Neural progenitor cell (in vitro differentiated cells): ENCODE measurements at regions not wholly inside any gene's neighbourhood (a gene's known extent, or its start where the extent isn't known, plus 50 kb on each side); places are given as distances from the start of the nearest gene placed in this dataset.

ENCODE experiments used
- DNase-seq: peaks from one replicate; pipeline ENCODE4 v3.0.0-alpha.2; 2016; ENCODE audit warnings: low spot score
- H2AFZ ChIP-seq: fragments of 200-600 bp; sonication (generic); replicated peaks from 2 replicates; pipeline ENCODE4 v1.6.1; 2016; ENCODE audit warnings: antibody characterized with exemption
- H3F3A ChIP-seq: fragments of 200-600 bp; sonication (generic); 2 replicates; pipeline ENCODE4 v1.6.1; 2016; ENCODE audit warnings: antibody characterized with exemption, low read depth
- H3K27ac ChIP-seq: fragments of 200-600 bp; sonication (generic); 2 replicates; pipeline ENCODE4 v1.5.1; 2016; ENCODE audit warnings: mild to moderate bottlenecking
- H3K27me3 ChIP-seq: fragments of 200-600 bp; sonication (generic); 2 replicates; pipeline ENCODE4 v1.6.1; 2016; ENCODE audit warnings: mild to moderate bottlenecking, moderate library complexity
- H3K36me3 ChIP-seq: fragments of 200-600 bp; sonication (generic); 2 replicates; pipeline ENCODE4 v1.5.1; 2016
- H3K4me1 ChIP-seq: fragments of 200-600 bp; sonication (generic); 2 replicates; pipeline ENCODE4 v1.6.1; 2016; ENCODE audit warnings: mixed run types
- H3K4me2 ChIP-seq: fragments of 200-600 bp; sonication (generic); 2 replicates; pipeline ENCODE4 v1.6.1; 2016
- H3K4me3 ChIP-seq: fragments of 200-600 bp; sonication (generic); 2 replicates; pipeline ENCODE4 v1.5.1; 2016
- H3K79me2 ChIP-seq: fragments of 200-600 bp; sonication (generic); 2 replicates; pipeline ENCODE4 v1.6.1; 2016; ENCODE audit warnings: low read depth
- H3K9ac ChIP-seq: fragments of 200-600 bp; sonication (generic); 2 replicates; pipeline ENCODE4 v1.6.1; 2016
- H3K9me3 ChIP-seq: fragments of 200-600 bp; sonication (generic); 2 replicates; pipeline ENCODE4 v1.5.1; 2016; ENCODE audit warnings: low read depth
- H4K20me1 ChIP-seq: fragments of 200-600 bp; sonication (generic); 2 replicates; pipeline ENCODE4 v1.6.1; 2016; ENCODE audit warnings: low read depth
- H3K27ac Mint-ChIP-seq: 3 replicates; pipeline ENCODE4 v1.8.0; 2021; ENCODE audit warnings: mixed read lengths
- H3K27me3 Mint-ChIP-seq: 2 replicates; pipeline ENCODE4 v1.8.0; 2022; ENCODE audit warnings: low read depth, mild to moderate bottlenecking, inconsistent platforms, moderate library complexity, mixed read lengths; ENCODE audit not compliant: insufficient read depth
- H3K36me3 Mint-ChIP-seq: 3 replicates; pipeline ENCODE4 v1.8.0; 2021; ENCODE audit warnings: mixed read lengths
- H3K4me1 Mint-ChIP-seq: 3 replicates; pipeline ENCODE4 v1.8.0; 2021; ENCODE audit warnings: mixed read lengths
- H3K4me3 Mint-ChIP-seq: 3 replicates; pipeline ENCODE4 v1.8.0; 2021; ENCODE audit warnings: mild to moderate bottlenecking, moderate library complexity, mixed read lengths
- H3K9me3 Mint-ChIP-seq: 3 replicates; pipeline ENCODE4 v1.8.0; 2020; ENCODE audit warnings: mixed read lengths
- CTCF ChIP-seq: fragments of 200-600 bp; sonication (generic); IDR thresholded peaks from 2 replicates; pipeline ENCODE4 v1.5.1; 2017; ENCODE audit warnings: antibody characterized with exemption, mild to moderate bottlenecking
- EZH2 ChIP-seq: fragments of 200-600 bp; sonication (generic); IDR thresholded peaks from 2 replicates; pipeline ENCODE4 v1.6.1; 2017; ENCODE audit warnings: antibody characterized with exemption, mild to moderate bottlenecking, moderate library complexity
- EZH2phosphoT487 ChIP-seq: fragments of 200-600 bp; sonication (generic); IDR thresholded peaks from 2 replicates; pipeline ENCODE4 v1.6.1; 2017; ENCODE audit warnings: antibody characterized with exemption

DNA sequence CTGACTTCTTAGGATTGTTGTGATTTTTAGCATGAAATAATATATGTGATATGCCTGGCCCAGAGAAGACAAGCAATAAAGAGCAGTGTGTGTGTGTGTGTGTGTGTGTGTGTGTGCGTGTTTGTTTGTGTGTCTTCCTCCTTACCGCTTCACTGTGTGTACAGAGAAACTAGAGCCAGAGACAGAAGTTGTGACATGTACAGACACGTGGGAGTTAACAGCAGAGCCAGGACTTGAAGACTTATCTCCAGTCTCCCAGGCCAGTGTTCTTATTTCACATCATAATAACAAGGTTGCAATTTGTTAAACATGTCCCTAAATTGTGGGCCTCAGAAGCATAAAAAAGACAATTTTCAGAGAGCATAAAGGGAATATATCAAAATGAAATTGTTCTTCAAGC lies 192.0 kb upstream of the JUN start:
- Histone ChIP-seq H3K27ac (no peak overlapping the region), H4K20me1 (no peaks in the 10 kb centered on the region), H3K4me1 (no peaks in the 10 kb centered on the region), H3K9me3 (no peaks in the 10 kb centered on the region), H3K9ac (no peak overlapping the region), H2AFZ (no peak overlapping the region), H3K4me2 (no peak overlapping the region), H3F3A (no peaks in the 10 kb centered on the region), H3K36me3 (no peaks in the 10 kb centered on the region), H3K79me2 (no peaks in the 10 kb centered on the region), H3K4me3 (no peak overlapping the region), H3K27me3 (peaks cover 24% of the 10 kb centered on the region)
- peaks cover 5% of the 10 kb centered on the region for H3K4me1 Mint-ChIP-seq
- peaks cover 9% of the 10 kb centered on the region for H3K27me3 Mint-ChIP-seq
- no peaks in the 10 kb centered on the region for H3K9me3 Mint-ChIP-seq
- H3K36me3 Mint-ChIP-seq, result no peaks in the 10 kb centered on the region
- DNase-seq, result no peak
- H3K27ac Mint-ChIP-seq, result no peak overlapping the region
- H3K4me3 Mint-ChIP-seq, result no peak overlapping the region
- no peak for TF ChIP-seq EZH2
- TF ChIP-seq EZH2phosphoT487, result no peak
- TF ChIP-seq CTCF, result no peak

- Histone ChIP-seq H3K27ac (no peak overlapping the region), H3K79me2 (no peaks in the 10 kb centered on the region), H3K27me3 (peaks cover 26% of the 10 kb centered on the region), H3K9me3 (no peaks in the 10 kb centered on the region), H4K20me1 (no peaks in the 10 kb centered on the region), H3F3A (no peaks in the 10 kb centered on the region), H3K36me3 (no peaks in the 10 kb centered on the region), H2AFZ (no peak overlapping the region), H3K4me1 (no peaks in the 10 kb centered on the region), H3K9ac (no peak overlapping the region), H3K4me3 (no peak overlapping the region), H3K4me2 (no peak overlapping the region)
- TF ChIP-seq EZH2phosphoT487, result no peak
- no peak for TF ChIP-seq CTCF
- no peak for TF ChIP-seq EZH2
- H3K4me3 Mint-ChIP-seq, result no peak overlapping the region
- no peaks in the 10 kb centered on the region for H3K9me3 Mint-ChIP-seq
- DNase-seq, result no peak
- H3K4me1 Mint-ChIP-seq, result peaks cover 6% of the 10 kb centered on the region
- H3K27me3 Mint-ChIP-seq, result peaks cover 9% of the 10 kb centered on the region
- H3K36me3 Mint-ChIP-seq, result no peaks in the 10 kb centered on the region
- H3K27ac Mint-ChIP-seq, result no peak overlapping the region
Observed at GRCh38 chr1:58976294-58976693, 192.4 kb upstream of the JUN start.

DNA sequence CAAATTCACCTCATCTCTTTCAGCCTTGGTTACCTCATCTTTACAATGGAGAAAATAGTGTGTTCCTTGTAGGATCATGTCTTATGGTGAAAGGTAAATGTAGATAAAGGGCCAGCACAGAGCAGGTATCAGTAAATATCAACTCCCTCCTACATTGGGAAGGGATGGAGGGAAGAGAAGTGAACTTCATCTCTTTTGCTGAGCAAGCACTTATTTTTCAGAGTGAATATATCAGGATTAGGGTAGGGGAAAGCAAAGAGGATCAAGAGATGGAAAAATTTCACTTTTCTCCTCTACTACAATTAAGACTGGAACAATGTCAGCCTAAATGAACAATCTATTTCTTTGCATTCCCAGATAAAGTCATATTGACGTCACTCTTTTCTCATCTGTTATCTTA lies 193.8 kb upstream of the JUN start:
- H3K4me3 Mint-ChIP-seq, result no peak overlapping the region
- no peak overlapping the region for H3K27ac Mint-ChIP-seq
- TF ChIP-seq CTCF (no peak), EZH2 (no peak), EZH2phosphoT487 (no peak)
- H3K9me3 Mint-ChIP-seq, result no peaks in the 10 kb centered on the region
- Histone ChIP-seq H3K36me3 (no peaks in the 10 kb centered on the region), H2AFZ (no peak overlapping the region), H3K4me1 (peaks cover 4% of the 10 kb centered on the region), H3K4me3 (no peak overlapping the region), H3K79me2 (no peaks in the 10 kb centered on the region), H3K27ac (no peak overlapping the region), H4K20me1 (no peaks in the 10 kb centered on the region), H3K9ac (no peak overlapping the region), H3K27me3 (peaks cover 39% of the 10 kb centered on the region), H3K4me2 (no peak overlapping the region), H3K9me3 (no peaks in the 10 kb centered on the region), H3F3A (no peaks in the 10 kb centered on the region)
- peaks cover 9% of the 10 kb centered on the region for H3K27me3 Mint-ChIP-seq
- H3K36me3 Mint-ChIP-seq, result no peaks in the 10 kb centered on the region
- H3K4me1 Mint-ChIP-seq, result peaks cover 20% of the 10 kb centered on the region
- no peak for DNase-seq

DNA sequence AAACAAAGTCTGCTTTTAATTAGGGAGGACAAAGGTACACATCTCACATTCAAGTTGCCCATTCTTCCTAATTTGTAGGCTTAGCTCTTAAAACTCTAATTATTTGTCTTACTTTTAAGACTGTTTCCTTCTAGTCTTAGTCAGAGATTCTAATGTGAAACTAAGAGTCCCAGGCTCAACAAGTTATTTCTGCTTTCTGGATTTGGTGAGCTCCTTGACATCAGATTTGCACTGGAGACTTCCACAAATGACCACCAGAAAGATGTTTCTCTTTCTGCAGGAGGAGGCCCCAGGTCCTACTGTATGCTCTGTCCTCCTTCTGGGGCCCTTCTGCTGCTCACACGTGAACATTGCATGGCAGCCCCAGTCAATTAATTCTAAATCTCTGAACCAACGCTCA lies 194.2 kb upstream of the JUN start:
- H3K4me2 ChIP-seq, result no peak overlapping the region
- H3K36me3 Mint-ChIP-seq, result no peaks in the 10 kb centered on the region
- no peak overlapping the region for H3K27ac Mint-ChIP-seq

More for the DNA sequence above, 194.2 kb upstream of the JUN start:
- no peak for DNase-seq
- Histone ChIP-seq H2AFZ (no peak overlapping the region), H3K79me2 (no peaks in the 10 kb centered on the region), H4K20me1 (no peaks in the 10 kb centered on the region), H3K9me3 (no peaks in the 10 kb centered on the region), H3K4me1 (peaks cover 7% of the 10 kb centered on the region), H3K36me3 (no peaks in the 10 kb centered on the region), H3K27ac (no peak overlapping the region), H3K4me3 (no peak overlapping the region), H3K27me3 (peaks cover 44% of the 10 kb centered on the region), H3F3A (no peaks in the 10 kb centered on the region), H3K9ac (no peak overlapping the region)
- H3K27me3 Mint-ChIP-seq, result peaks cover 9% of the 10 kb centered on the region
- H3K4me3 Mint-ChIP-seq, result no peak overlapping the region
- H3K4me1 Mint-ChIP-seq, result peaks cover 24% of the 10 kb centered on the region
- TF ChIP-seq CTCF, result no peak
- no peak for TF ChIP-seq EZH2
- no peak for TF ChIP-seq EZH2phosphoT487
- H3K9me3 Mint-ChIP-seq, result no peaks in the 10 kb centered on the region
